HepG2 (cell line): ENCODE measurements at regions not wholly inside any gene's neighbourhood (a gene's known extent, or its start where the extent isn't known, plus 50 kb on each side); places are given as distances from the start of the nearest gene placed in this dataset.
A peak's percentile ranks its signal among the peaks of the same experiment; 100 is the strongest.
"Not testable (repeated sequence)": the region's sequence is repeated elsewhere in the genome, so short reads cannot be mapped to it uniquely, and the experiment has no call there.

Source experiments
- CC2D1A ChIP-seq: sonication (generic); formaldehyde crosslinking; IDR thresholded peaks from 2 replicates; pipeline ENCODE4 v1.8.1; 2023; ENCODE audit warnings: mild to moderate bottlenecking, missing genetic modification reagents
- CTCF ChIP-seq: sonication (generic); formaldehyde crosslinking; IDR thresholded peaks from 2 replicates; pipeline ENCODE4 v1.5.0; 2020; ENCODE audit warnings: mild to moderate bottlenecking, missing genetic modification reagents, moderate library complexity
- ETV5 ChIP-seq: IDR thresholded peaks from 2 replicates; pipeline ENCODE4 v1.6.1; 2018; ENCODE audit warnings: missing biosample characterization, missing genetic modification reagents, inconsistent platforms, borderline replicate concordance
- MLX ChIP-seq: IDR thresholded peaks from 2 replicates; pipeline ENCODE4 v1.6.1; 2016
- NR2F2 ChIP-seq: IDR thresholded peaks from 2 replicates; pipeline ENCODE4 v1.6.1; 2012; ENCODE audit warnings: low read depth, inconsistent platforms, borderline replicate concordance
- POLR2AphosphoS5 ChIP-seq: IDR thresholded peaks from 2 replicates; pipeline ENCODE4 v1.6.1; 2012; ENCODE audit warnings: low read depth, low read length
- SIN3A ChIP-seq: IDR thresholded peaks from 2 replicates; pipeline ENCODE4 v1.6.1; 2011; ENCODE audit warnings: low read depth, mild to moderate bottlenecking, control low read depth, low read length, borderline replicate concordance

- TF ChIP-seq NR2F2; CC2D1A (CRISPR knock-in tag); SIN3A; ETV5; MLX; POLR2AphosphoS5: not testable (repeated sequence)
- TF ChIP-seq CTCF (CRISPR knock-in tag): peak; percentile 65
These were observed 141.1 kb upstream of the ZNF469 start for GRCh38 chr16:88241404-88242311.
